GM12878 (cell line): ENCODE measurements at regions not wholly inside any gene's neighbourhood (a gene's known extent, or its start where the extent isn't known, plus 50 kb on each side); places are given as distances from the start of the nearest gene placed in this dataset.

Experiments used
- ATAC-seq: fragments of 200-7000 bp; cut with Tn5 transposase; 3 replicates; pipeline ENCODE4 v1.9.1; 2020; ENCODE audit warnings: mild to moderate bottlenecking, moderate library complexity
- BruUV-seq: library from RNA; stranded (reverse); fragments of 400-500 nt; replicated peaks from 2 replicates; lab custom pipeline; 2021; lab: Mats Ljungman, UMichigan
- CTCF ChIA-PET: fragments of 300-600 bp; sonication (Branson Sonifier 250); formaldehyde crosslinking; extraction: SDS; loops from one replicate; lab custom pipeline; 2021; ENCODE audit warnings: inconsistent platforms; lab: Yijun Ruan, JAX
- POLR2A ChIA-PET: fragments of 350-600 bp; formaldehyde crosslinking; extraction: SDS; loops from one replicate; lab custom pipeline; 2021; ENCODE audit warnings: inconsistent platforms; lab: Charles Lee
- RAD21 ChIA-PET: fragments of 300-600 bp; sonication (Branson Sonifier 250); formaldehyde crosslinking; loops from one replicate; lab custom pipeline; 2023; ENCODE audit warnings: antibody characterized with exemption; ENCODE audit not compliant: unreplicated experiment; lab: Charles Lee
- SMC1A ChIA-PET: fragments of 300-600 bp; sonication (Branson Sonifier 250); formaldehyde crosslinking; loops from one replicate; lab custom pipeline; 2023; ENCODE audit not compliant: unreplicated experiment, uncharacterized antibody; lab: Charles Lee
- DNase-seq: peaks from one replicate; pipeline ENCODE4 v3.0.0-alpha.2; 2011; ENCODE audit warnings: low read depth, low spot score
- FAIRE-seq: peaks from 3 replicates; lab custom pipeline; 2011; peaks lifted over from hg19 to GRCh38; lab: Jason Lieb, UNC
- H2AFZ ChIP-seq: 2 replicates; pipeline ENCODE4 v1.6.0; 2011; ENCODE audit warnings: low read depth, low read length, control low read depth; ENCODE audit not compliant: control insufficient read depth
- H3K27ac ChIP-seq: 2 replicates; pipeline ENCODE4 v1.5.1; 2011; ENCODE audit warnings: control low read depth; ENCODE audit not compliant: control insufficient read depth, insufficient read depth
- H3K27me3 ChIP-seq, 2 experiments: replicated peaks in 1 of 2; 2 replicates each; pipeline versions ENCODE4 v1.6.0 to v1.6.1; 2011; ENCODE audit warnings: low read length in 1 of 2; ENCODE audit not compliant: control insufficient read depth in 2 of 2, insufficient read depth in 2 of 2
- H3K36me3 ChIP-seq, 2 experiments: 2 replicates each; pipeline ENCODE4 v1.5.1; 2011; ENCODE audit warnings: low read length in 1 of 2; ENCODE audit not compliant: control insufficient read depth in 2 of 2, insufficient read depth in 2 of 2
- H3K4me1 ChIP-seq: 2 replicates; pipeline ENCODE4 v1.6.1; 2011; ENCODE audit warnings: mild to moderate bottlenecking, low read length, moderate library complexity, mixed read lengths; ENCODE audit not compliant: control insufficient read depth, insufficient read depth
- H3K4me2 ChIP-seq: 2 replicates; pipeline ENCODE4 v1.6.0; 2011; ENCODE audit warnings: control low read depth; ENCODE audit not compliant: control insufficient read depth, insufficient read depth
- H3K4me3 ChIP-seq: fragments of 200-600 bp; sonication (generic); 2 replicates; pipeline ENCODE4 v1.5.1; 2016
- H3K79me2 ChIP-seq: 2 replicates; pipeline ENCODE4 v1.6.0; 2011; ENCODE audit warnings: low read length; ENCODE audit not compliant: control insufficient read depth, insufficient read depth
- H3K9ac ChIP-seq: 2 replicates; pipeline ENCODE4 v1.8.0; 2011; ENCODE audit warnings: low read length, control low read depth, mixed read lengths; ENCODE audit not compliant: control insufficient read depth, insufficient read depth
- H3K9me3 ChIP-seq: replicated peaks from 3 replicates; pipeline ENCODE4 v1.5.1; 2011; ENCODE audit warnings: mild to moderate bottlenecking, low read length; ENCODE audit not compliant: control insufficient read depth, insufficient read depth
- H4K20me1 ChIP-seq: 2 replicates; pipeline ENCODE4 v1.6.0; 2011; ENCODE audit not compliant: control insufficient read depth, insufficient read depth
- BACH1 ChIP-seq: fragments of 450-650 bp; IDR thresholded peaks from 2 replicates; pipeline ENCODE4 v1.6.1; 2017; ENCODE audit warnings: mild to moderate bottlenecking, borderline replicate concordance
- CREM ChIP-seq: IDR thresholded peaks from 2 replicates; pipeline ENCODE4 v1.6.1; 2014; ENCODE audit warnings: antibody characterized with exemption, low read depth
- E4F1 ChIP-seq: fragments of 450-650 bp; IDR thresholded peaks from 2 replicates; pipeline ENCODE4 v1.6.1; 2018; ENCODE audit warnings: borderline replicate concordance, mild to moderate bottlenecking; ENCODE audit not compliant: partially characterized antibody
- KDM1A ChIP-seq: fragments of 200-600 bp; sonication (generic); IDR thresholded peaks from 2 replicates; pipeline ENCODE4 v1.6.1; 2016; ENCODE audit warnings: borderline replicate concordance
- PKNOX1 ChIP-seq: fragments of 450-650 bp; IDR thresholded peaks from 2 replicates; pipeline ENCODE4 v1.6.1; 2016; ENCODE audit warnings: mild to moderate bottlenecking
- RAD51 ChIP-seq: fragments of 450-650 bp; IDR thresholded peaks from 2 replicates; pipeline ENCODE4 v1.6.1; 2016; ENCODE audit warnings: moderate library complexity, mild to moderate bottlenecking, inconsistent platforms
- SIX5 ChIP-seq: IDR thresholded peaks from 2 replicates; pipeline ENCODE4 v1.6.1; 2011; ENCODE audit warnings: mild to moderate bottlenecking, low read depth, low read length, moderate library complexity; ENCODE audit not compliant: severe bottlenecking
- SMARCA5 ChIP-seq: fragments of 450-650 bp; IDR thresholded peaks from 2 replicates; pipeline ENCODE4 v1.6.1; 2017; ENCODE audit warnings: mild to moderate bottlenecking
- SRF ChIP-seq, 2 experiments: IDR thresholded peaks; 2 replicates each; pipeline ENCODE4 v1.6.1; 2011; ENCODE audit warnings: low read depth in 2 of 2, low read length in 2 of 2, mild to moderate bottlenecking in 1 of 2, moderate library complexity in 1 of 2
- TARDBP ChIP-seq: IDR thresholded peaks from 2 replicates; pipeline ENCODE4 v1.6.1; 2016; ENCODE audit warnings: borderline replicate concordance
- ZBED1 ChIP-seq: IDR thresholded peaks from 2 replicates; pipeline ENCODE4 v1.6.1; 2016; ENCODE audit warnings: borderline replicate concordance
- WGBS: methylation state at CpG from one replicate; pipeline ENCODE4 v1.1.6; 2016; ENCODE audit warnings: low lambda C conversion rate; ENCODE audit not compliant: insufficient replicate concordance, insufficient coverage; ENCODE audit errors: missing lambda C conversion rate; 5-methylcytosine and 5-hydroxymethylcytosine counted together
- in situ Hi-C: fragments of 300-500 bp; cut with MboI; formaldehyde crosslinking; loops from 9 replicates; pipeline ENCODE4 v1.14.3; 2018; ENCODE audit warnings: mixed read lengths
- intact Hi-C: fragments of 100-400 bp; cut with micrococcal nuclease; formaldehyde crosslinking; loops from one replicate; pipeline ENCODE4 v1.14.2; 2022; ENCODE audit not compliant: unreplicated experiment
- TF ChIP-seq, protein P1 (sequence below): IDR thresholded peaks from 2 replicates; pipeline ENCODE4 v1.6.1; 2011; ENCODE audit warnings: low read depth, mild to moderate bottlenecking, low read length, moderate library complexity, borderline replicate concordance; ENCODE audit errors: extremely low read depth

DNA sequence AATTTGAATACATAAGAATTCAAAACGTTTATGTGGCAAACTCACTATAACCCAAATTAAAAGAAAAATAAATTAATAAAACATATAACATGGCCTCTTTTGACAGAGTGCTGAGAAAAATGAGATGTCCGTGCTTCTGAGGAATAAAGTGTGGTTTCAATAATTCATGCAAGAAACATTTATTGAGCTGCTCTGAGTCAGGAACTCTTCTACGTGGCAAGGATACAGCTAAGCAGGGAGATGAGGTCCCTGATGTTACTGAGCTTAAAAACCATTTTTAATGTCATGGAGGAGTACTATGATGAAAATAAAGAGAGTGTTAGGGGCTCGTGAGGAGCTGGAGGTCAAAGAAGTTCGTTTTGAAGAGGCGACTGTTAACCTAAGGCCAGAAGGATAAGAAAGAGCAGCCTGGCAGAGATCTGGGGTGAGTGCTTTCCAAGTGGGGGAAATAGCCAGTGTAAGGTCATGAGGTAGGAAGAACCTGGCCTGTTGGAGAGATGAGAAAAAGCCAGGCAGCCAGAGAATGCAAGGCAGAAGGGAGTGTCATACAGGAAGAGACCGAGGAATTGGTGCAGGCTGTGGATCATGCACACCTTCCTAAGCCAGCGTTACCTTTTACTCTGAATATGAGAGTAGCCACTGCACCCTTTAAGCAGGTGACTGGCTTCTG, 182.2 kb upstream of the DUSP10 start:
- H3K27ac ChIP-seq = no peak overlapping the region
- no peak overlapping the region for H2AFZ ChIP-seq
- no TSS peak for BruUV-seq
- no peak overlapping the region for H3K4me2 ChIP-seq
- H3K27me3 ChIP-seq = no peaks in the 10 kb centered on the region
- no peak overlapping the region for H3K4me3 ChIP-seq
- no peak overlapping the region for H3K9ac ChIP-seq
- intact Hi-C loops = no loop called here
- H3K36me3 ChIP-seq = no peaks in the 10 kb centered on the region
- no peaks in the 10 kb centered on the region for H3K79me2 ChIP-seq
- no peak for TF ChIP-seq RAD51
- TF ChIP-seq SIX5 = no peak
- no peak for TF ChIP-seq E4F1
- TF ChIP-seq, protein P1, sequence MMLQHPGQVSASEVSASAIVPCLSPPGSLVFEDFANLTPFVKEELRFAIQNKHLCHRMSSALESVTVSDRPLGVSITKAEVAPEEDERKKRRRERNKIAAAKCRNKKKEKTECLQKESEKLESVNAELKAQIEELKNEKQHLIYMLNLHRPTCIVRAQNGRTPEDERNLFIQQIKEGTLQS = no peak
- TF ChIP-seq SRF (IDR thresholded peaks at IDR 0.05; ENCODE audit: low read depth in 2 of 2, low read length in 2 of 2) = no peak
- TF ChIP-seq BACH1 = no peak
- no peak for TF ChIP-seq TARDBP
- no peak for TF ChIP-seq SMARCA5
- no peak for TF ChIP-seq KDM1A
- no peak for TF ChIP-seq ZBED1
- no peak for TF ChIP-seq PKNOX1
- no peak for TF ChIP-seq CREM
- ChIA-PET POLR2A (interaction anchor here (1.5 kb wide), 1 partner anchor 13 kb away, joined by 3 read pairs; no protein-coding TSS in a partner anchor), SMC1A (interaction anchor here (0.7 to 2.1 kb wide), 6 partner anchors 9 to 123 kb away, joined by 3 to 5 read pairs (median 4); no protein-coding TSS in a partner anchor), RAD21 (no interaction called here), CTCF (interaction anchor here (0.5 to 1.2 kb wide), 2 partner anchors 241 to 529 kb away, joined by 3 read pairs; no protein-coding TSS in a partner anchor)
- no peak for ATAC-seq
- no peaks in the 10 kb centered on the region for H3K4me1 ChIP-seq
- no peak for FAIRE-seq
- in situ Hi-C loops = no loop called here
- 72% methylated on average over 8 of the region's 8 CpGs for WGBS
- H3K9me3 ChIP-seq = no peaks in the 10 kb centered on the region; the same call in 2 of the 3 replicates
- no peak for DNase-seq
- no peaks in the 10 kb centered on the region for H4K20me1 ChIP-seq
